SK-N-SH (cell line): ENCODE measurements at regions not wholly inside any gene's neighbourhood (a gene's known extent, or its start where the extent isn't known, plus 50 kb on each side); places are given as distances from the start of the nearest gene placed in this dataset.
"Not testable (repeated sequence)": the region's sequence is repeated elsewhere in the genome, so short reads cannot be mapped to it uniquely, and the experiment has no call there.

Source experiments
- CTCF ChIP-seq: fragments of 200-600 bp; sonication (generic); IDR thresholded peaks from 2 replicates; pipeline ENCODE4 v1.6.1; 2017; ENCODE audit warnings: antibody characterized with exemption, mild to moderate bottlenecking, moderate library complexity
- EZH2phosphoT487 ChIP-seq: fragments of 200-600 bp; sonication (generic); IDR thresholded peaks from 2 replicates; pipeline ENCODE4 v1.6.1; 2017; ENCODE audit warnings: low read depth, mixed run types, mild to moderate bottlenecking, antibody characterized with exemption, moderate library complexity, borderline replicate concordance
- MEF2A ChIP-seq: IDR thresholded peaks from 2 replicates; pipeline ENCODE4 v1.4.0; 2012; ENCODE audit warnings: low read depth, borderline replicate concordance
- POLR2AphosphoS5 ChIP-seq: IDR thresholded peaks from 2 replicates; pipeline ENCODE4 v1.6.1; 2012; ENCODE audit warnings: low read depth, low read length
- RXRA ChIP-seq: IDR thresholded peaks from 2 replicates; pipeline ENCODE4 v1.4.0; 2012; ENCODE audit warnings: low read depth, mild to moderate bottlenecking, borderline replicate concordance
- TAF1 ChIP-seq: IDR thresholded peaks from 2 replicates; pipeline ENCODE4 v1.6.1; 2012; ENCODE audit warnings: low read depth, mild to moderate bottlenecking, low read length, moderate library complexity, borderline replicate concordance
- YY1 ChIP-seq: IDR thresholded peaks from 2 replicates; pipeline ENCODE4 v1.4.0; 2012; ENCODE audit warnings: low read depth, mild to moderate bottlenecking

- TF ChIP-seq CTCF, EZH2phosphoT487, RXRA, POLR2AphosphoS5, MEF2A, TAF1, YY1: not testable (repeated sequence)
Observed at GRCh38 chr22:22972605-22973004, 85.0 kb downstream of the IGLL5 start.
